ENCODE measurements at regions not wholly inside any gene's neighbourhood (a gene's known extent, or its start where the extent isn't known, plus 50 kb on each side); places are given as distances from the start of the nearest gene placed in this dataset.

- no peaks in the 10 kb centered on the region for H3K9me3 ChIP-seq (ENCODE audit: control insufficient read depth, insufficient read depth, low read depth, low read length)
- no peaks in the 10 kb centered on the region for H3K36me3 ChIP-seq (ENCODE audit: control insufficient read depth, insufficient read depth, low read length)
- H2AFZ ChIP-seq (ENCODE audit: low read length), result no peak overlapping the region
- H4K20me1 ChIP-seq (ENCODE audit: control insufficient read depth, extremely low read depth, insufficient read depth, low read length), result no peaks in the 10 kb centered on the region
- H3K27me3 ChIP-seq (ENCODE audit: control insufficient read depth, insufficient read depth, low read length), result no peaks in the 10 kb centered on the region
- H3K4me3 ChIP-seq (replicated peaks in 1 of 4; ENCODE audit: control extremely low read depth in 1 of 4, insufficient read depth in 1 of 4, low read depth in 3 of 4, low read length in 4 of 4), result no peak overlapping the region
- no peak overlapping the region for H3K4me2 ChIP-seq (ENCODE audit: extremely low read depth, insufficient read depth, low read length)
- no peak overlapping the region for H3K27ac ChIP-seq (ENCODE audit: insufficient read depth, low read length)
- H3K9ac ChIP-seq (ENCODE audit: insufficient read depth, low read length), result no peak overlapping the region
- TF ChIP-seq CTCF (conservative IDR thresholded peaks at IDR 0.05 in 1 of 2, IDR thresholded peaks at IDR 0.05 in 1 of 2; ENCODE audit: low read depth in 1 of 2, low read length in 2 of 2) (no peak), EZH2 (IDR thresholded peaks at IDR 0.05; ENCODE audit: low read length, missing control alignments) (no peak)
- H3K4me1 ChIP-seq (ENCODE audit: control insufficient read depth, extremely low read depth, insufficient read depth, low read length), result no peaks in the 10 kb centered on the region
- no peak for DNase-seq (ENCODE audit: low read depth in 2 of 2)
- H3K79me2 ChIP-seq (ENCODE audit: control insufficient read depth, insufficient read depth, low read length), result no peaks in the 10 kb centered on the region
These were observed 96.4 kb upstream of the DDX18 start for GRCh38 chr2:117718048-117718447.

DNA sequence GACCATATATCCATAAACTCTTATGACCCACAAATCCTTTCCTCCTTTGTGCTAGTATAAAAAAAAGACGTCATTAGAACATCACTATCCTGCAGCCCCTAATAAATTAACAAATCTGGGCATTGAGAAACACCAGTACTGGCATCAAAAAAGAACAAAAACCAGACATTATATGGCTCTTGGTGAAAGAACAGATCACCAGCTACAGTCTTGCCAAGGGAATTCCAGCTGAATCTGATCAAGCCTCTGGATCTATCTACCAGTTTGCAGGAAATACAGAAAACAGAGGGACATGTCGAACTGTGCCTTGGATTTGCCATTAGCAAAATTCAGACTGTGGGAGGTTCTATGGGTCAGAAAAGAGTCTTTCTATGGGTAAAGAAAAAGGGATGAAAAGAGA is 93.7 kb upstream of the DDX18 start:
- no peak for DNase-seq (ENCODE audit: low read depth in 2 of 2)
- no peaks in the 10 kb centered on the region for H3K36me3 ChIP-seq (ENCODE audit: control insufficient read depth, insufficient read depth, low read length)
- H3K27ac ChIP-seq (ENCODE audit: insufficient read depth, low read length), result no peak overlapping the region
- H3K27me3 ChIP-seq (ENCODE audit: control insufficient read depth, insufficient read depth, low read length), result no peaks in the 10 kb centered on the region
- H3K9ac ChIP-seq (ENCODE audit: insufficient read depth, low read length), result no peak overlapping the region
- TF ChIP-seq EZH2 (IDR thresholded peaks at IDR 0.05; ENCODE audit: low read length, missing control alignments), result no peak
- no peak for TF ChIP-seq CTCF (conservative IDR thresholded peaks at IDR 0.05 in 1 of 2, IDR thresholded peaks at IDR 0.05 in 1 of 2; ENCODE audit: low read depth in 1 of 2, low read length in 2 of 2)
- no peaks in the 10 kb centered on the region for H3K79me2 ChIP-seq (ENCODE audit: control insufficient read depth, insufficient read depth, low read length)
- no peak overlapping the region for H2AFZ ChIP-seq (ENCODE audit: low read length)
- no peak overlapping the region for H3K4me2 ChIP-seq (ENCODE audit: extremely low read depth, insufficient read depth, low read length)
- H3K4me1 ChIP-seq (ENCODE audit: control insufficient read depth, extremely low read depth, insufficient read depth, low read length), result no peaks in the 10 kb centered on the region
- no peak overlapping the region for H3K4me3 ChIP-seq (replicated peaks in 1 of 4; ENCODE audit: control extremely low read depth in 1 of 4, insufficient read depth in 1 of 4, low read depth in 3 of 4, low read length in 4 of 4)
- no peaks in the 10 kb centered on the region for H3K9me3 ChIP-seq (ENCODE audit: control insufficient read depth, insufficient read depth, low read depth, low read length)
- no peaks in the 10 kb centered on the region for H4K20me1 ChIP-seq (ENCODE audit: control insufficient read depth, extremely low read depth, insufficient read depth, low read length)

DNA sequence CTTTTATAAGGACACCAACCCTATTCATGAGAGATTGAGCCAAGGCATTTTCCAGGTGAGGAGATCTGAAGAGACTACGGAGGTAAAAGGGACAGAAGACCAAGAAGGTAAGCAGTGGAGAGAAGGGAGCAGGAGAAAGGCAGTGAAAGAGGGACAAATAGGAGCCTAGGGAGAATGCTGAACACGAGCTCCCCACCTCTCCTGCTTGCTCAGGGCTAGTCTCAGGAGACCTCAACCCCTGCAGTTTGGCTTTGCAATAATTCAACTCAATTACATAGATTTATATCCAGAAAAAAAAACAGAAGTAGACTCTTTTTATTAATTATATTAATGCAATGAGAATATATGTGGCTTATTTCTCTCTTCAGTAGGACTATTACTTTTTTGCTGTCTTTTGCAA is 91.0 kb upstream of the DDX18 start:
- no peaks in the 10 kb centered on the region for H3K36me3 ChIP-seq (ENCODE audit: control insufficient read depth, insufficient read depth, low read length)
- no peak overlapping the region for H2AFZ ChIP-seq (ENCODE audit: low read length)
- TF ChIP-seq CTCF (conservative IDR thresholded peaks at IDR 0.05 in 1 of 2, IDR thresholded peaks at IDR 0.05 in 1 of 2; ENCODE audit: low read depth in 1 of 2, low read length in 2 of 2), result no peak
- TF ChIP-seq EZH2 (IDR thresholded peaks at IDR 0.05; ENCODE audit: low read length, missing control alignments), result no peak
- H3K4me3 ChIP-seq (replicated peaks in 1 of 4; ENCODE audit: control extremely low read depth in 1 of 4, insufficient read depth in 1 of 4, low read depth in 3 of 4, low read length in 4 of 4), result no peak overlapping the region
- H3K4me2 ChIP-seq (ENCODE audit: extremely low read depth, insufficient read depth, low read length), result no peak overlapping the region
- DNase-seq (ENCODE audit: low read depth in 2 of 2), result no peak
- no peak overlapping the region for H3K9ac ChIP-seq (ENCODE audit: insufficient read depth, low read length)
- H3K79me2 ChIP-seq (ENCODE audit: control insufficient read depth, insufficient read depth, low read length), result no peaks in the 10 kb centered on the region
- H3K9me3 ChIP-seq (ENCODE audit: control insufficient read depth, insufficient read depth, low read depth, low read length), result no peaks in the 10 kb centered on the region
- no peaks in the 10 kb centered on the region for H4K20me1 ChIP-seq (ENCODE audit: control insufficient read depth, extremely low read depth, insufficient read depth, low read length)
- no peak overlapping the region for H3K27ac ChIP-seq (ENCODE audit: insufficient read depth, low read length)
- H3K27me3 ChIP-seq (ENCODE audit: control insufficient read depth, insufficient read depth, low read length), result no peaks in the 10 kb centered on the region
- no peaks in the 10 kb centered on the region for H3K4me1 ChIP-seq (ENCODE audit: control insufficient read depth, extremely low read depth, insufficient read depth, low read length)

All from fibroblast of lung (primary cell).